ENCODE measurements at regions not wholly inside any gene's neighbourhood (a gene's known extent, or its start where the extent isn't known, plus 50 kb on each side); places are given as distances from the start of the nearest gene placed in this dataset.
"Not testable (repeated sequence)": the region's sequence is repeated elsewhere in the genome, so short reads cannot be mapped to it uniquely, and the experiment has no call there.

DNA sequence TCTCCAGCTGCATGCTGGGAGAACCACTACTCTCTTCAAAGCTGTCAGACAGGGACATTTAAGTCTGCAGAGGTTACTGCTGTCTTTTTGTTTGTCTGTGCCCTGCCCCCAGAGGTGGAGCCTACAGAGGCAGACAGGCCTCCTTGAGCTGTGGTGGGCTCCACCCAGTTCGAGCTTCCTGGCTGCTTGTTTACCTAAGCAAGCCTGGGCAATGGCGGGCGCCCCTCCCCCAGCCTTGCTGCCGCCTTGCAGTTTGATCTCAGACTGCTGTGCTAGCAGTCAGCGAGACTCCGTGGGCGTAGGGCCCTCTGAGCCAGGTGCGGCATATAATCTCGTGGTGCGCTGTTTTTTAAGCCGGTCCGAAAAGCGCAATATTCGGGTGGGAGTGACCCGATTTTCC is 215.0 kb downstream of the STIM2 start:
- not testable (repeated sequence) for TF ChIP-seq RFX5 (IDR thresholded peaks at IDR 0.05; ENCODE audit: low read length); SMC3 (IDR thresholded peaks at IDR 0.05; ENCODE audit: low read depth, low read length); POLR2AphosphoS5 (IDR thresholded peaks at IDR 0.05; ENCODE audit: low read depth, low read length); EP300 (IDR thresholded peaks at IDR 0.05; ENCODE audit: borderline replicate concordance in 1 of 2, low read depth in 1 of 2, low read length in 1 of 2)
- TF ChIP-seq, protein P1, sequence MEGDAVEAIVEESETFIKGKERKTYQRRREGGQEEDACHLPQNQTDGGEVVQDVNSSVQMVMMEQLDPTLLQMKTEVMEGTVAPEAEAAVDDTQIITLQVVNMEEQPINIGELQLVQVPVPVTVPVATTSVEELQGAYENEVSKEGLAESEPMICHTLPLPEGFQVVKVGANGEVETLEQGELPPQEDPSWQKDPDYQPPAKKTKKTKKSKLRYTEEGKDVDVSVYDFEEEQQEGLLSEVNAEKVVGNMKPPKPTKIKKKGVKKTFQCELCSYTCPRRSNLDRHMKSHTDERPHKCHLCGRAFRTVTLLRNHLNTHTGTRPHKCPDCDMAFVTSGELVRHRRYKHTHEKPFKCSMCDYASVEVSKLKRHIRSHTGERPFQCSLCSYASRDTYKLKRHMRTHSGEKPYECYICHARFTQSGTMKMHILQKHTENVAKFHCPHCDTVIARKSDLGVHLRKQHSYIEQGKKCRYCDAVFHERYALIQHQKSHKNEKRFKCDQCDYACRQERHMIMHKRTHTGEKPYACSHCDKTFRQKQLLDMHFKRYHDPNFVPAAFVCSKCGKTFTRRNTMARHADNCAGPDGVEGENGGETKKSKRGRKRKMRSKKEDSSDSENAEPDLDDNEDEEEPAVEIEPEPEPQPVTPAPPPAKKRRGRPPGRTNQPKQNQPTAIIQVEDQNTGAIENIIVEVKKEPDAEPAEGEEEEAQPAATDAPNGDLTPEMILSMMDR (IDR thresholded peaks at IDR 0.05), result not testable (repeated sequence)
- TF ChIP-seq, protein P2, sequence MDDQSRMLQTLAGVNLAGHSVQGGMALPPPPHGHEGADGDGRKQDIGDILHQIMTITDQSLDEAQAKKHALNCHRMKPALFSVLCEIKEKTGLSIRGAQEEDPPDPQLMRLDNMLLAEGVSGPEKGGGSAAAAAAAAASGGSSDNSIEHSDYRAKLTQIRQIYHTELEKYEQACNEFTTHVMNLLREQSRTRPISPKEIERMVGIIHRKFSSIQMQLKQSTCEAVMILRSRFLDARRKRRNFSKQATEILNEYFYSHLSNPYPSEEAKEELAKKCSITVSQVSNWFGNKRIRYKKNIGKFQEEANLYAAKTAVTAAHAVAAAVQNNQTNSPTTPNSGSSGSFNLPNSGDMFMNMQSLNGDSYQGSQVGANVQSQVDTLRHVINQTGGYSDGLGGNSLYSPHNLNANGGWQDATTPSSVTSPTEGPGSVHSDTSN (IDR thresholded peaks at IDR 0.05), result not testable (repeated sequence)
- TF ChIP-seq, protein P3, sequence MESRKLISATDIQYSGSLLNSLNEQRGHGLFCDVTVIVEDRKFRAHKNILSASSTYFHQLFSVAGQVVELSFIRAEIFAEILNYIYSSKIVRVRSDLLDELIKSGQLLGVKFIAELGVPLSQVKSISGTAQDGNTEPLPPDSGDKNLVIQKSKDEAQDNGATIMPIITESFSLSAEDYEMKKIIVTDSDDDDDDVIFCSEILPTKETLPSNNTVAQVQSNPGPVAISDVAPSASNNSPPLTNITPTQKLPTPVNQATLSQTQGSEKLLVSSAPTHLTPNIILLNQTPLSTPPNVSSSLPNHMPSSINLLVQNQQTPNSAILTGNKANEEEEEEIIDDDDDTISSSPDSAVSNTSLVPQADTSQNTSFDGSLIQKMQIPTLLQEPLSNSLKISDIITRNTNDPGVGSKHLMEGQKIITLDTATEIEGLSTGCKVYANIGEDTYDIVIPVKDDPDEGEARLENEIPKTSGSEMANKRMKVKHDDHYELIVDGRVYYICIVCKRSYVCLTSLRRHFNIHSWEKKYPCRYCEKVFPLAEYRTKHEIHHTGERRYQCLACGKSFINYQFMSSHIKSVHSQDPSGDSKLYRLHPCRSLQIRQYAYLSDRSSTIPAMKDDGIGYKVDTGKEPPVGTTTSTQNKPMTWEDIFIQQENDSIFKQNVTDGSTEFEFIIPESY (IDR thresholded peaks at IDR 0.05; ENCODE audit: borderline replicate concordance, low read depth), result not testable (repeated sequence)

Measured in SK-N-SH (cell line).